ENCODE measurements at regions not wholly inside any gene's neighbourhood (a gene's known extent, or its start where the extent isn't known, plus 50 kb on each side); places are given as distances from the start of the nearest gene placed in this dataset.

DNA sequence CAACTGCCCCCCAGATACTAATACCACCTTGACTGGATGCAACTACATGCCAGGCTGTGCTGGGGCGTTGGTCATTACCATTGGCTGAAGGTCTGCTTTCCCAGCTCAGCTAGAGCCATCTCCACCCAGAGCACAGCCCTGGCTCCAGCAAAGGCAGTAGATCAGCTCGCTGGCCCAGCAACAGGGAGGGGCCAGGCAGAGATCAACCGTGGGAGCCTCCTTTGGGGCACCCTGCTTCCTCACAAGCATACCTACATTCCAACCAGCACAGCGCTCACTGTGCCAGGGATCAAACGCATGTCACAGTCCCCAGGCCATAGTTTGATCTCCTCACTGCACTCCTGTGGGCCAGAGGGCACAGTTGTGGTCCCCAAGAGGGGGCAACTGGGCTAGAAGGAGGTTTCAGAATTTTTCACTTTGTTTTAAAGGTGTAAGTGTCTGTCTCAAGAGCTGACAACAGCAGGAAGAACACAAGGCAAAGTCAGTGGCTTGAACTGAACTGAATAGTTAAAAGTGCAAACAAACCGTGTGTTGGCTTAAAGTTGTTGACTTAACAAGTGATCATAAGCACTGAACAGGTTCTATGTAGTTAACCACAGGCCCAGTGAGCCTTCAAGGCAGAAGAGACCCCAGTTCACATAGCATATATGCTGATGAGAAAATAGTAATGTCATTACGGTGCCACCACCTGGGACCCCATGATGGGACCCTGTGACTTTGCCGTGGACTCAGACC lies 70.1 kb upstream of the BZW1 start:
- no peak for TF ChIP-seq POLR2A (IDR thresholded peaks at IDR 0.05)
- TF ChIP-seq, protein P1, sequence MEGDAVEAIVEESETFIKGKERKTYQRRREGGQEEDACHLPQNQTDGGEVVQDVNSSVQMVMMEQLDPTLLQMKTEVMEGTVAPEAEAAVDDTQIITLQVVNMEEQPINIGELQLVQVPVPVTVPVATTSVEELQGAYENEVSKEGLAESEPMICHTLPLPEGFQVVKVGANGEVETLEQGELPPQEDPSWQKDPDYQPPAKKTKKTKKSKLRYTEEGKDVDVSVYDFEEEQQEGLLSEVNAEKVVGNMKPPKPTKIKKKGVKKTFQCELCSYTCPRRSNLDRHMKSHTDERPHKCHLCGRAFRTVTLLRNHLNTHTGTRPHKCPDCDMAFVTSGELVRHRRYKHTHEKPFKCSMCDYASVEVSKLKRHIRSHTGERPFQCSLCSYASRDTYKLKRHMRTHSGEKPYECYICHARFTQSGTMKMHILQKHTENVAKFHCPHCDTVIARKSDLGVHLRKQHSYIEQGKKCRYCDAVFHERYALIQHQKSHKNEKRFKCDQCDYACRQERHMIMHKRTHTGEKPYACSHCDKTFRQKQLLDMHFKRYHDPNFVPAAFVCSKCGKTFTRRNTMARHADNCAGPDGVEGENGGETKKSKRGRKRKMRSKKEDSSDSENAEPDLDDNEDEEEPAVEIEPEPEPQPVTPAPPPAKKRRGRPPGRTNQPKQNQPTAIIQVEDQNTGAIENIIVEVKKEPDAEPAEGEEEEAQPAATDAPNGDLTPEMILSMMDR (IDR thresholded peaks at IDR 0.05), result no peak

Data from uterus (tissue), 2 donors.